ENCODE measurements at regions not wholly inside any gene's neighbourhood (a gene's known extent, or its start where the extent isn't known, plus 50 kb on each side); places are given as distances from the start of the nearest gene placed in this dataset.

- TF ChIP-seq, protein P1, sequence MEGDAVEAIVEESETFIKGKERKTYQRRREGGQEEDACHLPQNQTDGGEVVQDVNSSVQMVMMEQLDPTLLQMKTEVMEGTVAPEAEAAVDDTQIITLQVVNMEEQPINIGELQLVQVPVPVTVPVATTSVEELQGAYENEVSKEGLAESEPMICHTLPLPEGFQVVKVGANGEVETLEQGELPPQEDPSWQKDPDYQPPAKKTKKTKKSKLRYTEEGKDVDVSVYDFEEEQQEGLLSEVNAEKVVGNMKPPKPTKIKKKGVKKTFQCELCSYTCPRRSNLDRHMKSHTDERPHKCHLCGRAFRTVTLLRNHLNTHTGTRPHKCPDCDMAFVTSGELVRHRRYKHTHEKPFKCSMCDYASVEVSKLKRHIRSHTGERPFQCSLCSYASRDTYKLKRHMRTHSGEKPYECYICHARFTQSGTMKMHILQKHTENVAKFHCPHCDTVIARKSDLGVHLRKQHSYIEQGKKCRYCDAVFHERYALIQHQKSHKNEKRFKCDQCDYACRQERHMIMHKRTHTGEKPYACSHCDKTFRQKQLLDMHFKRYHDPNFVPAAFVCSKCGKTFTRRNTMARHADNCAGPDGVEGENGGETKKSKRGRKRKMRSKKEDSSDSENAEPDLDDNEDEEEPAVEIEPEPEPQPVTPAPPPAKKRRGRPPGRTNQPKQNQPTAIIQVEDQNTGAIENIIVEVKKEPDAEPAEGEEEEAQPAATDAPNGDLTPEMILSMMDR (tag by site-specific recombination; IDR thresholded peaks at IDR 0.05): no peak
- no peak for TF ChIP-seq YY1 (tag by site-specific recombination; IDR thresholded peaks at IDR 0.05)
- TF ChIP-seq, protein P2, sequence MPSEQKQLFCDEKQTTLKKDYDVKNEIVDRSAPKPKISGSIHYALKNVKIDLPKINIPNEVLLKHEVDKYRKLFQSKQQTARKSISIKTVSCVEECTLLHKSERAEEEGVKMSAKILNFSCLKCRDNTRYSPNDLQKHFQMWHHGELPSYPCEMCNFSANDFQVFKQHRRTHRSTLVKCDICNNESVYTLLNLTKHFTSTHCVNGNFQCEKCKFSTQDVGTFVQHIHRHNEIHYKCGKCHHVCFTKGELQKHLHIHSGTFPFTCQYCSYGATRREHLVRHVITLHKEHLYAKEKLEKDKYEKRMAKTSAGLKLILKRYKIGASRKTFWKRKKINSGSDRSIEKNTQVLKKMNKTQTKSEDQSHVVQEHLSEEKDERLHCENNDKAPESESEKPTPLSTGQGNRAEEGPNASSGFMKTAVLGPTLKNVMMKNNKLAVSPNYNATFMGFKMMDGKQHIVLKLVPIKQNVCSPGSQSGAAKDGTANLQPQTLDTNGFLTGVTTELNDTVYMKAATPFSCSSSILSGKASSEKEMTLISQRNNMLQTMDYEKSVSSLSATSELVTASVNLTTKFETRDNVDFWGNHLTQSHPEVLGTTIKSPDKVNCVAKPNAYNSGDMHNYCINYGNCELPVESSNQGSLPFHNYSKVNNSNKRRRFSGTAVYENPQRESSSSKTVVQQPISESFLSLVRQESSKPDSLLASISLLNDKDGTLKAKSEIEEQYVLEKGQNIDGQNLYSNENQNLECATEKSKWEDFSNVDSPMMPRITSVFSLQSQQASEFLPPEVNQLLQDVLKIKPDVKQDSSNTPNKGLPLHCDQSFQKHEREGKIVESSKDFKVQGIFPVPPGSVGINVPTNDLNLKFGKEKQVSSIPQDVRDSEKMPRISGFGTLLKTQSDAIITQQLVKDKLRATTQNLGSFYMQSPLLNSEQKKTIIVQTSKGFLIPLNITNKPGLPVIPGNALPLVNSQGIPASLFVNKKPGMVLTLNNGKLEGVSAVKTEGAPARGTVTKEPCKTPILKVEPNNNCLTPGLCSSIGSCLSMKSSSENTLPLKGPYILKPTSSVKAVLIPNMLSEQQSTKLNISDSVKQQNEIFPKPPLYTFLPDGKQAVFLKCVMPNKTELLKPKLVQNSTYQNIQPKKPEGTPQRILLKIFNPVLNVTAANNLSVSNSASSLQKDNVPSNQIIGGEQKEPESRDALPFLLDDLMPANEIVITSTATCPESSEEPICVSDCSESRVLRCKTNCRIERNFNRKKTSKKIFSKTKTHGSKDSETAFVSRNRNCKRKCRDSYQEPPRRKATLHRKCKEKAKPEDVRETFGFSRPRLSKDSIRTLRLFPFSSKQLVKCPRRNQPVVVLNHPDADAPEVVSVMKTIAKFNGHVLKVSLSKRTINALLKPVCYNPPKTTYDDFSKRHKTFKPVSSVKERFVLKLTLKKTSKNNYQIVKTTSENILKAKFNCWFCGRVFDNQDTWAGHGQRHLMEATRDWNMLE (tag by site-specific recombination; conservative IDR thresholded peaks at IDR 0.05; ENCODE audit: low read depth): no peak
- TF ChIP-seq SP2 (tag by site-specific recombination; IDR thresholded peaks at IDR 0.05): no peak
- no peak for TF ChIP-seq MEIS1 (CRISPR knock-in tag; IDR thresholded peaks at IDR 0.05; ENCODE audit: borderline replicate concordance)
- TF ChIP-seq ZNF302 (tag by site-specific recombination; IDR thresholded peaks at IDR 0.05; ENCODE audit: low read depth): no peak
- no peak for TF ChIP-seq ZNF529 (tag by site-specific recombination; IDR thresholded peaks at IDR 0.05; ENCODE audit: insufficient replicate concordance)
- TF ChIP-seq, protein P3, sequence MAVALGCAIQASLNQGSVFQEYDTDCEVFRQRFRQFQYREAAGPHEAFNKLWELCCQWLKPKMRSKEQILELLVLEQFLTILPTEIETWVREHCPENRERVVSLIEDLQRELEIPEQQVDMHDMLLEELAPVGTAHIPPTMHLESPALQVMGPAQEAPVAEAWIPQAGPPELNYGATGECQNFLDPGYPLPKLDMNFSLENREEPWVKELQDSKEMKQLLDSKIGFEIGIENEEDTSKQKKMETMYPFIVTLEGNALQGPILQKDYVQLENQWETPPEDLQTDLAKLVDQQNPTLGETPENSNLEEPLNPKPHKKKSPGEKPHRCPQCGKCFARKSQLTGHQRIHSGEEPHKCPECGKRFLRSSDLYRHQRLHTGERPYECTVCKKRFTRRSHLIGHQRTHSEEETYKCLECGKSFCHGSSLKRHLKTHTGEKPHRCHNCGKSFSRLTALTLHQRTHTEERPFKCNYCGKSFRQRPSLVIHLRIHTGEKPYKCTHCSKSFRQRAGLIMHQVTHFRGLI (tag by site-specific recombination; IDR thresholded peaks at IDR 0.05): no peak
- TF ChIP-seq OSR2 (tag by site-specific recombination; IDR thresholded peaks at IDR 0.05): no peak
- no peak for TF ChIP-seq ZFP69B (tag by site-specific recombination; IDR thresholded peaks at IDR 0.05)
- no peak for TF ChIP-seq ZNF148 (tag by site-specific recombination; IDR thresholded peaks at IDR 0.05; ENCODE audit: borderline replicate concordance)
These were observed 52.0 kb upstream of the HS3ST1 start for GRCh38 chr4:11480683-11481082.
